K562 (cell line): ENCODE measurements at regions not wholly inside any gene's neighbourhood (a gene's known extent, or its start where the extent isn't known, plus 50 kb on each side); places are given as distances from the start of the nearest gene placed in this dataset.

Source experiments
- BACH1 ChIP-seq: fragments of 200-800 bp; sonication (Bioruptor generic); IDR thresholded peaks from 2 replicates; pipeline ENCODE4 v1.6.1; 2016; ENCODE audit warnings: missing genetic modification characterization, missing compliant biosample characterization
- EP300 ChIP-seq: IDR thresholded peaks from 2 replicates; pipeline ENCODE4 v1.6.1; 2012; ENCODE audit warnings: low read length, improper control_type of control experiment
- ETV6 ChIP-seq, 3 experiments: fragments of 150-350 bp in 1 of 3; sonication (generic) in 1 of 3; formaldehyde crosslinking in 1 of 3; IDR thresholded peaks; 2 replicates each; pipeline versions ENCODE4 v1.6.1 to v1.8.0; 2014 to 2022; ENCODE audit warnings: borderline replicate concordance in 2 of 3, low read depth in 2 of 3, antibody characterized with exemption in 1 of 3, low read length in 1 of 3, mild to moderate bottlenecking in 1 of 3, missing genetic modification reagents in 1 of 3
- MAFF ChIP-seq: IDR thresholded peaks from 2 replicates; pipeline ENCODE4 v1.6.1; 2012; ENCODE audit warnings: low read length, improper control_type of control experiment
- MTA3 ChIP-seq: fragments of 450-650 bp; formaldehyde crosslinking; IDR thresholded peaks from 2 replicates; pipeline ENCODE4 v1.6.1; 2017; ENCODE audit warnings: mild to moderate bottlenecking, borderline replicate concordance
- TCF7L2 ChIP-seq: fragments of 150-350 bp; IDR thresholded peaks from 2 replicates; pipeline ENCODE4 v1.6.1; 2016; ENCODE audit warnings: low read depth, mild to moderate bottlenecking, low read length, moderate library complexity
- TF ChIP-seq, protein P1 (sequence below), 3 experiments: IDR thresholded peaks in 2 of 3; conservative IDR thresholded peaks in 1 of 3; 2 replicates each; pipeline ENCODE4 v1.5.1; 2011 to 2012; ENCODE audit warnings: low read length in 3 of 3, mild to moderate bottlenecking in 3 of 3, control low read depth in 2 of 3, improper control_type of control experiment in 1 of 3, inconsistent platforms in 1 of 3, low read depth in 1 of 3, mixed read lengths in 1 of 3, moderate library complexity in 1 of 3; ENCODE audit not compliant: insufficient read depth in 2 of 3
- TF ChIP-seq, protein P2 (sequence below): sonication (generic); formaldehyde crosslinking; IDR thresholded peaks from 2 replicates; pipeline ENCODE4 v1.5.0; 2020; ENCODE audit warnings: missing genetic modification reagents
- TF ChIP-seq, protein P3 (sequence below): sonication (generic); formaldehyde crosslinking; IDR thresholded peaks from 2 replicates; pipeline ENCODE4 v1.8.1; 2023; ENCODE audit warnings: mild to moderate bottlenecking, missing genetic modification reagents
- TF ChIP-seq, protein P4 (sequence below): fragments of 250-450 bp; sonication (Bioruptor Pico); IDR thresholded peaks from 2 replicates; pipeline ENCODE4 v1.5.1; 2021; ENCODE audit warnings: mild to moderate bottlenecking

DNA sequence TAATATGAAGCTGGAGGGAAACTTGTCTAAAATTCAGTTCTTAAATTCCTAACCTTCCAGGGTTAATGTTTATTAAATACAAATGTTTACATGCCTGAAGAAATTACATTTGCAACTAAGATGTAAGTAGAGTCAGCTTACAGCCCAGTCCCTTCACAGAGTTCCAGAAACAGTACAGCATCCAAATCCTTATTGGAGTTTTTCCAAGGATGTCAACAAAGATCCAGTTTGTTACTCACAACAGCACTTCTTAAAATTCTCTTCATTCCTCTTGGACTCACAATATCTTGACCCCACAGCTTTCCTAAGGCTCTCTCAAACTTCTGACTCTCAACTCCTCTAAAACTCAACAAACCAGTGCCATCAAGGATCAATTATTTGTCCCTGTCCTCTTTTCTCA lies 50.1 kb upstream of the RWDD3 start:
- TF ChIP-seq MTA3 = no peak
- no peak for TF ChIP-seq EP300
- no peak for TF ChIP-seq BACH1 (tag)
- TF ChIP-seq TCF7L2 = no peak
- no peak for TF ChIP-seq MAFF
- TF ChIP-seq, protein P1, sequence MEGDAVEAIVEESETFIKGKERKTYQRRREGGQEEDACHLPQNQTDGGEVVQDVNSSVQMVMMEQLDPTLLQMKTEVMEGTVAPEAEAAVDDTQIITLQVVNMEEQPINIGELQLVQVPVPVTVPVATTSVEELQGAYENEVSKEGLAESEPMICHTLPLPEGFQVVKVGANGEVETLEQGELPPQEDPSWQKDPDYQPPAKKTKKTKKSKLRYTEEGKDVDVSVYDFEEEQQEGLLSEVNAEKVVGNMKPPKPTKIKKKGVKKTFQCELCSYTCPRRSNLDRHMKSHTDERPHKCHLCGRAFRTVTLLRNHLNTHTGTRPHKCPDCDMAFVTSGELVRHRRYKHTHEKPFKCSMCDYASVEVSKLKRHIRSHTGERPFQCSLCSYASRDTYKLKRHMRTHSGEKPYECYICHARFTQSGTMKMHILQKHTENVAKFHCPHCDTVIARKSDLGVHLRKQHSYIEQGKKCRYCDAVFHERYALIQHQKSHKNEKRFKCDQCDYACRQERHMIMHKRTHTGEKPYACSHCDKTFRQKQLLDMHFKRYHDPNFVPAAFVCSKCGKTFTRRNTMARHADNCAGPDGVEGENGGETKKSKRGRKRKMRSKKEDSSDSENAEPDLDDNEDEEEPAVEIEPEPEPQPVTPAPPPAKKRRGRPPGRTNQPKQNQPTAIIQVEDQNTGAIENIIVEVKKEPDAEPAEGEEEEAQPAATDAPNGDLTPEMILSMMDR (IDR thresholded peaks at IDR 0.05 in 2 of 3, conservative IDR thresholded peaks at IDR 0.05 in 1 of 3; ENCODE audit: insufficient read depth in 2 of 3, low read depth in 1 of 3, low read length in 3 of 3) = no peak
- TF ChIP-seq, protein P2, sequence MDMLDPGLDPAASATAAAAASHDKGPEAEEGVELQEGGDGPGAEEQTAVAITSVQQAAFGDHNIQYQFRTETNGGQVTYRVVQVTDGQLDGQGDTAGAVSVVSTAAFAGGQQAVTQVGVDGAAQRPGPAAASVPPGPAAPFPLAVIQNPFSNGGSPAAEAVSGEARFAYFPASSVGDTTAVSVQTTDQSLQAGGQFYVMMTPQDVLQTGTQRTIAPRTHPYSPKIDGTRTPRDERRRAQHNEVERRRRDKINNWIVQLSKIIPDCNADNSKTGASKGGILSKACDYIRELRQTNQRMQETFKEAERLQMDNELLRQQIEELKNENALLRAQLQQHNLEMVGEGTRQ = no peak
- no peak for TF ChIP-seq ETV6 (IDR thresholded peaks at IDR 0.05; ENCODE audit: borderline replicate concordance in 1 of 2, low read depth in 2 of 2, low read length in 1 of 2)
- TF ChIP-seq ETV6 (CRISPR knock-in tag; IDR thresholded peaks at IDR 0.05; ENCODE audit: borderline replicate concordance) = no peak
- TF ChIP-seq, protein P3, sequence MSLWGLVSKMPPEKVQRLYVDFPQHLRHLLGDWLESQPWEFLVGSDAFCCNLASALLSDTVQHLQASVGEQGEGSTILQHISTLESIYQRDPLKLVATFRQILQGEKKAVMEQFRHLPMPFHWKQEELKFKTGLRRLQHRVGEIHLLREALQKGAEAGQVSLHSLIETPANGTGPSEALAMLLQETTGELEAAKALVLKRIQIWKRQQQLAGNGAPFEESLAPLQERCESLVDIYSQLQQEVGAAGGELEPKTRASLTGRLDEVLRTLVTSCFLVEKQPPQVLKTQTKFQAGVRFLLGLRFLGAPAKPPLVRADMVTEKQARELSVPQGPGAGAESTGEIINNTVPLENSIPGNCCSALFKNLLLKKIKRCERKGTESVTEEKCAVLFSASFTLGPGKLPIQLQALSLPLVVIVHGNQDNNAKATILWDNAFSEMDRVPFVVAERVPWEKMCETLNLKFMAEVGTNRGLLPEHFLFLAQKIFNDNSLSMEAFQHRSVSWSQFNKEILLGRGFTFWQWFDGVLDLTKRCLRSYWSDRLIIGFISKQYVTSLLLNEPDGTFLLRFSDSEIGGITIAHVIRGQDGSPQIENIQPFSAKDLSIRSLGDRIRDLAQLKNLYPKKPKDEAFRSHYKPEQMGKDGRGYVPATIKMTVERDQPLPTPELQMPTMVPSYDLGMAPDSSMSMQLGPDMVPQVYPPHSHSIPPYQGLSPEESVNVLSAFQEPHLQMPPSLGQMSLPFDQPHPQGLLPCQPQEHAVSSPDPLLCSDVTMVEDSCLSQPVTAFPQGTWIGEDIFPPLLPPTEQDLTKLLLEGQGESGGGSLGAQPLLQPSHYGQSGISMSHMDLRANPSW (CRISPR knock-in tag) = no peak
- TF ChIP-seq, protein P4, sequence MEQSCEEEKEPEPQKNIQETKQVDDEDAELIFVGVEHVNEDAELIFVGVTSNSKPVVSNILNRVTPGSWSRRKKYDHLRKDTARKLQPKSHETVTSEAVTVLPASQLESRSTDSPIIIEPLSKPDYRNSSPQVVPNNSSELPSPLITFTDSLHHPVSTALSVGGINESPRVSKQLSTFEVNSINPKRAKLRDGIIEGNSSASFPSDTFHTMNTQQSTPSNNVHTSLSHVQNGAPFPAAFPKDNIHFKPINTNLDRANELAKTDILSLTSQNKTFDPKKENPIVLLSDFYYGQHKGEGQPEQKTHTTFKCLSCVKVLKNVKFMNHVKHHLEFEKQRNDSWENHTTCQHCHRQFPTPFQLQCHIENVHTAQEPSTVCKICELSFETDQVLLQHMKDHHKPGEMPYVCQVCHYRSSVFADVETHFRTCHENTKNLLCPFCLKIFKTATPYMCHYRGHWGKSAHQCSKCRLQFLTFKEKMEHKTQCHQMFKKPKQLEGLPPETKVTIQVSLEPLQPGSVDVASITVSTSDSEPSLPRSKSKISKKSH = no peak
